ENCODE measurements at regions not wholly inside any gene's neighbourhood (a gene's known extent, or its start where the extent isn't known, plus 50 kb on each side); places are given as distances from the start of the nearest gene placed in this dataset.

GRCh38 chr18:76205906-76206305 is 289.1 kb downstream of the ZNF516 start:
- Histone ChIP-seq H3K36me3 (ENCODE audit: insufficient read depth, low read length) (no peaks in the 10 kb centered on the region), H3K27ac (ENCODE audit: low read depth, low read length) (no peak overlapping the region), H3K9me3 (ENCODE audit: insufficient read depth, low read depth, low read length) (no peaks in the 10 kb centered on the region), H3K79me2 (ENCODE audit: insufficient read depth, low read length) (no peaks in the 10 kb centered on the region), H3K27me3 (ENCODE audit: insufficient read depth, low read length) (no peaks in the 10 kb centered on the region), H3K4me2 (ENCODE audit: low read length) (no peak overlapping the region), H3K9ac (ENCODE audit: low read length) (no peak overlapping the region), H3K4me3 (ENCODE audit: insufficient read depth, low read depth, low read length) (no peak overlapping the region), H2AFZ (ENCODE audit: low read depth, low read length) (no peak overlapping the region), H4K20me1 (ENCODE audit: insufficient read depth, low read length) (no peaks in the 10 kb centered on the region), H3K4me1 (ENCODE audit: insufficient read depth, low read length) (peaks cover 4% of the 10 kb centered on the region)
- Mint-ChIP-seq H3K4me1 (ENCODE audit: low read depth, unreplicated experiment) (peaks cover 3% of the 10 kb centered on the region), H3K9me3 (ENCODE audit: unreplicated experiment) (peaks cover 4% of the 10 kb centered on the region), H3K27ac (ENCODE audit: unreplicated experiment) (no peak overlapping the region), H3K27me3 (ENCODE audit: low read depth, unreplicated experiment) (peaks cover 24% of the 10 kb centered on the region), H3K4me3 (ENCODE audit: unreplicated experiment) (no peak overlapping the region), H3K36me3 (ENCODE audit: low read depth, unreplicated experiment) (peaks cover 2% of the 10 kb centered on the region)
- no peak for FAIRE-seq
- TF ChIP-seq EZH2 (IDR thresholded peaks at IDR 0.05; ENCODE audit: insufficient read depth, low read length): no peak
- TF ChIP-seq, protein P1, sequence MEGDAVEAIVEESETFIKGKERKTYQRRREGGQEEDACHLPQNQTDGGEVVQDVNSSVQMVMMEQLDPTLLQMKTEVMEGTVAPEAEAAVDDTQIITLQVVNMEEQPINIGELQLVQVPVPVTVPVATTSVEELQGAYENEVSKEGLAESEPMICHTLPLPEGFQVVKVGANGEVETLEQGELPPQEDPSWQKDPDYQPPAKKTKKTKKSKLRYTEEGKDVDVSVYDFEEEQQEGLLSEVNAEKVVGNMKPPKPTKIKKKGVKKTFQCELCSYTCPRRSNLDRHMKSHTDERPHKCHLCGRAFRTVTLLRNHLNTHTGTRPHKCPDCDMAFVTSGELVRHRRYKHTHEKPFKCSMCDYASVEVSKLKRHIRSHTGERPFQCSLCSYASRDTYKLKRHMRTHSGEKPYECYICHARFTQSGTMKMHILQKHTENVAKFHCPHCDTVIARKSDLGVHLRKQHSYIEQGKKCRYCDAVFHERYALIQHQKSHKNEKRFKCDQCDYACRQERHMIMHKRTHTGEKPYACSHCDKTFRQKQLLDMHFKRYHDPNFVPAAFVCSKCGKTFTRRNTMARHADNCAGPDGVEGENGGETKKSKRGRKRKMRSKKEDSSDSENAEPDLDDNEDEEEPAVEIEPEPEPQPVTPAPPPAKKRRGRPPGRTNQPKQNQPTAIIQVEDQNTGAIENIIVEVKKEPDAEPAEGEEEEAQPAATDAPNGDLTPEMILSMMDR (IDR thresholded peaks at IDR 0.05; ENCODE audit: insufficient read depth, low read depth, low read length): no peak
- no peak for DNase-seq (ENCODE audit: low read depth)

GRCh38 chr18:76203552-76203951 is 291.5 kb downstream of the ZNF516 start:
- Histone ChIP-seq H3K9me3 (ENCODE audit: insufficient read depth, low read depth, low read length) (no peaks in the 10 kb centered on the region), H3K36me3 (ENCODE audit: insufficient read depth, low read length) (no peaks in the 10 kb centered on the region), H3K4me1 (ENCODE audit: insufficient read depth, low read length) (no peaks in the 10 kb centered on the region), H2AFZ (ENCODE audit: low read depth, low read length) (no peak overlapping the region), H3K4me3 (ENCODE audit: insufficient read depth, low read depth, low read length) (no peak overlapping the region), H3K79me2 (ENCODE audit: insufficient read depth, low read length) (no peaks in the 10 kb centered on the region), H3K4me2 (ENCODE audit: low read length) (no peak overlapping the region), H4K20me1 (ENCODE audit: insufficient read depth, low read length) (no peaks in the 10 kb centered on the region), H3K27ac (ENCODE audit: low read depth, low read length) (no peak overlapping the region), H3K9ac (ENCODE audit: low read length) (no peak overlapping the region), H3K27me3 (ENCODE audit: insufficient read depth, low read length) (no peaks in the 10 kb centered on the region)
- H3K9me3 Mint-ChIP-seq (ENCODE audit: unreplicated experiment): peaks cover 4% of the 10 kb centered on the region
- FAIRE-seq: no peak
- TF ChIP-seq EZH2 (IDR thresholded peaks at IDR 0.05; ENCODE audit: insufficient read depth, low read length): no peak
- TF ChIP-seq, protein P1 (IDR thresholded peaks at IDR 0.05; ENCODE audit: insufficient read depth, low read depth, low read length): no peak
- H3K4me1 Mint-ChIP-seq (ENCODE audit: low read depth, unreplicated experiment): no peaks in the 10 kb centered on the region
- no peak overlapping the region for H3K4me3 Mint-ChIP-seq (ENCODE audit: unreplicated experiment)
- peaks cover 24% of the 10 kb centered on the region for H3K27me3 Mint-ChIP-seq (ENCODE audit: low read depth, unreplicated experiment)
- H3K27ac Mint-ChIP-seq (ENCODE audit: unreplicated experiment): no peak overlapping the region
- DNase-seq (ENCODE audit: low read depth): peak; percentile 17
- H3K36me3 Mint-ChIP-seq (ENCODE audit: low read depth, unreplicated experiment): no peaks in the 10 kb centered on the region

GRCh38 chr18:76202322-76202721 is 292.7 kb downstream of the ZNF516 start:
- Mint-ChIP-seq H3K4me3 (ENCODE audit: unreplicated experiment) (no peak overlapping the region), H3K36me3 (ENCODE audit: low read depth, unreplicated experiment) (no peaks in the 10 kb centered on the region), H3K27me3 (ENCODE audit: low read depth, unreplicated experiment) (peaks cover 20% of the 10 kb centered on the region), H3K4me1 (ENCODE audit: low read depth, unreplicated experiment) (no peaks in the 10 kb centered on the region), H3K9me3 (ENCODE audit: unreplicated experiment) (peaks cover 4% of the 10 kb centered on the region), H3K27ac (ENCODE audit: unreplicated experiment) (no peak overlapping the region)
- no peaks in the 10 kb centered on the region for H3K79me2 ChIP-seq (ENCODE audit: insufficient read depth, low read length)
- no peaks in the 10 kb centered on the region for H3K27me3 ChIP-seq (ENCODE audit: insufficient read depth, low read length)
- no peaks in the 10 kb centered on the region for H4K20me1 ChIP-seq (ENCODE audit: insufficient read depth, low read length)
- no peaks in the 10 kb centered on the region for H3K36me3 ChIP-seq (ENCODE audit: insufficient read depth, low read length)
- H3K9me3 ChIP-seq (ENCODE audit: insufficient read depth, low read depth, low read length): no peaks in the 10 kb centered on the region
- H2AFZ ChIP-seq (ENCODE audit: low read depth, low read length): no peak overlapping the region
- H3K9ac ChIP-seq (ENCODE audit: low read length): no peak overlapping the region
- H3K4me2 ChIP-seq (ENCODE audit: low read length): no peak overlapping the region
- TF ChIP-seq, protein P1 (IDR thresholded peaks at IDR 0.05; ENCODE audit: insufficient read depth, low read depth, low read length): no peak
- no peak for TF ChIP-seq EZH2 (IDR thresholded peaks at IDR 0.05; ENCODE audit: insufficient read depth, low read length)
- H3K4me3 ChIP-seq (ENCODE audit: insufficient read depth, low read depth, low read length): no peak overlapping the region
- no peaks in the 10 kb centered on the region for H3K4me1 ChIP-seq (ENCODE audit: insufficient read depth, low read length)
- H3K27ac ChIP-seq (ENCODE audit: low read depth, low read length): no peak overlapping the region
- DNase-seq (ENCODE audit: low read depth) (no peak), FAIRE-seq (no peak)

Measured in astrocyte (in vitro differentiated cells and primary cell).